ENCODE measurements at regions not wholly inside any gene's neighbourhood (a gene's known extent, or its start where the extent isn't known, plus 50 kb on each side); places are given as distances from the start of the nearest gene placed in this dataset.
"Not testable (repeated sequence)": the region's sequence is repeated elsewhere in the genome, so short reads cannot be mapped to it uniquely, and the experiment has no call there.

- Histone ChIP-seq H2AFZ (ENCODE audit: insufficient read depth, low read depth, low read length, poor library complexity, severe bottlenecking) (peak overlapping the region; percentile 25), H3K27me3 (ENCODE audit: control insufficient read depth in 2 of 2, insufficient read depth in 2 of 2, low read length in 2 of 2) (no peaks in the 10 kb centered on the region), H3K36me3 (replicated peaks in 1 of 2; ENCODE audit: control insufficient read depth in 1 of 2, insufficient read depth in 2 of 2, low read length in 2 of 2) (no peaks in the 10 kb centered on the region), H3K9me3 (replicated peaks in 1 of 2; ENCODE audit: control insufficient read depth in 1 of 2, insufficient read depth in 1 of 2, low read length in 2 of 2) (no peaks in the 10 kb centered on the region), H3K4me3 (replicated peaks in 1 of 3; ENCODE audit: low read depth in 2 of 3, low read length in 3 of 3) (no peak overlapping the region), H3K79me2 (ENCODE audit: insufficient read depth, low read length) (no peaks in the 10 kb centered on the region), H3K9ac (ENCODE audit: insufficient read depth, low read length, poor library complexity, severe bottlenecking) (no peak overlapping the region), H3K4me2 (replicated peaks; ENCODE audit: extremely low read depth, low read length, poor library complexity, severe bottlenecking) (no peak overlapping the region), H3K4me1 (ENCODE audit: control insufficient read depth in 1 of 2, insufficient read depth in 2 of 2, low read length in 2 of 2) (peaks cover 11 to 17% of the 10 kb centered on the region in 2 donors), H3K27ac (ENCODE audit: low read depth in 1 of 2, low read length in 2 of 2) (no peak overlapping the region), H4K20me1 (ENCODE audit: insufficient read depth, low read length) (no peaks in the 10 kb centered on the region)
- no peaks in the 10 kb centered on the region for H3K9me3 Mint-ChIP-seq
- H3K4me1 Mint-ChIP-seq, result peaks cover 30% of the 10 kb centered on the region
- intact Hi-C loops (cut with micrococcal nuclease), result no loop called here
- no peaks in the 10 kb centered on the region for H3K36me3 Mint-ChIP-seq
- 100% methylated on average over 2 of the region's 6 CpGs for WGBS (ENCODE audit: insufficient coverage)
- DNase-seq, result no peak
- TF ChIP-seq, protein P1, sequence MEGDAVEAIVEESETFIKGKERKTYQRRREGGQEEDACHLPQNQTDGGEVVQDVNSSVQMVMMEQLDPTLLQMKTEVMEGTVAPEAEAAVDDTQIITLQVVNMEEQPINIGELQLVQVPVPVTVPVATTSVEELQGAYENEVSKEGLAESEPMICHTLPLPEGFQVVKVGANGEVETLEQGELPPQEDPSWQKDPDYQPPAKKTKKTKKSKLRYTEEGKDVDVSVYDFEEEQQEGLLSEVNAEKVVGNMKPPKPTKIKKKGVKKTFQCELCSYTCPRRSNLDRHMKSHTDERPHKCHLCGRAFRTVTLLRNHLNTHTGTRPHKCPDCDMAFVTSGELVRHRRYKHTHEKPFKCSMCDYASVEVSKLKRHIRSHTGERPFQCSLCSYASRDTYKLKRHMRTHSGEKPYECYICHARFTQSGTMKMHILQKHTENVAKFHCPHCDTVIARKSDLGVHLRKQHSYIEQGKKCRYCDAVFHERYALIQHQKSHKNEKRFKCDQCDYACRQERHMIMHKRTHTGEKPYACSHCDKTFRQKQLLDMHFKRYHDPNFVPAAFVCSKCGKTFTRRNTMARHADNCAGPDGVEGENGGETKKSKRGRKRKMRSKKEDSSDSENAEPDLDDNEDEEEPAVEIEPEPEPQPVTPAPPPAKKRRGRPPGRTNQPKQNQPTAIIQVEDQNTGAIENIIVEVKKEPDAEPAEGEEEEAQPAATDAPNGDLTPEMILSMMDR (IDR thresholded peaks at IDR 0.05), result no peak
- peak overlapping the region in 2 of 7 donors; percentile 16 to 74 for H3K27ac Mint-ChIP-seq
- peaks cover 2 to 3% (median 2%) of the 10 kb centered on the region in 3 donors for H3K27me3 Mint-ChIP-seq (ENCODE audit: low read depth in 3 of 3)
- peak overlapping the region in 1 of 2 donors; percentile 45 for H3K4me3 Mint-ChIP-seq
Measured at GRCh38 chr3:72162649-72163184, 377.8 kb upstream of the PROK2 start.

DNA sequence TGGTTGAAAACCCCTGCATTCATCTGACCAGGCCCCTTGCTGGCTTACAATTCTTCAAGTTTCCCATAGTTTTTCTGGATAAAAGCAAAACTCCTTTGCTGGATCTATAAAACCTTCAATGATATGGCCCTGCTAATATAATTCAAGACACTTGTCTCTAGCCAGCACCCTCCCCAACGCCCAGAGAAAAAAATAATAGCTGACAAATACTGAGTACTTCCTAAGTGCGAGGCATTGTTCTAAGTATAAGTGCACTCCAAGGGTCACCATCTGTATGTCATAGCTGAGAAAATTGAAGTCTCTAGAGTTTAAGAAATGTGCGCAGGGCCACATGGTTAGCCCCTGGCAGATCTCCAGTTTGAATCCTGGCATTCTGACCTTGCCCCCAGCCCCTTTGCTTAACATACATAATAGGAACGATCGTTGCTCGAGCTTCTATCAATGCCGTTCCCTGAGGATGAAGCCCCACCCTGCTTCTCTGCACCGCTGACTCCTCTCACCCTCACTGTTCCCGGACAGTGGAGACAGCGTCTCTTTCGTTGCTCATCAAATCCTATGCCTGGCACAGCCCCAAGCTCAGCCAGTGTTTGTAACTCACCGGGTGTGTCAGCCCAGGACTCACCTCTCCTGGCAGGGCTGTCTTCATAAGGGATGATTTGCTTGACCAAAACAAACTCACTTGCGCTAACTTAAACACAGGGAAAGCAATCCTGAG is 377.1 kb upstream of the PROK2 start:
- no peak for DNase-seq
- peaks cover 11 to 17% of the 10 kb centered on the region in 2 donors for H3K4me1 ChIP-seq (ENCODE audit: control insufficient read depth in 1 of 2, insufficient read depth in 2 of 2, low read length in 2 of 2)
- peaks cover 0 to 3% (median 2%) of the 10 kb centered on the region in 3 donors for H3K27me3 Mint-ChIP-seq (ENCODE audit: low read depth in 3 of 3)
- H3K36me3 ChIP-seq (replicated peaks in 1 of 2; ENCODE audit: control insufficient read depth in 1 of 2, insufficient read depth in 2 of 2, low read length in 2 of 2), result no peaks in the 10 kb centered on the region
- no peak overlapping the region for H3K9ac ChIP-seq (ENCODE audit: insufficient read depth, low read length, poor library complexity, severe bottlenecking)
- H3K27me3 ChIP-seq (ENCODE audit: control insufficient read depth in 2 of 2, insufficient read depth in 2 of 2, low read length in 2 of 2), result no peaks in the 10 kb centered on the region
- intact Hi-C loops (cut with micrococcal nuclease), result no loop called here
- H3K9me3 ChIP-seq (replicated peaks in 1 of 2; ENCODE audit: control insufficient read depth in 1 of 2, insufficient read depth in 1 of 2, low read length in 2 of 2), result no peaks in the 10 kb centered on the region
- no peak overlapping the region for H3K4me3 ChIP-seq (replicated peaks in 1 of 3; ENCODE audit: low read depth in 2 of 3, low read length in 3 of 3)
- peak overlapping the region in 1 of 2 donors; percentile 21 for H3K4me3 Mint-ChIP-seq
- no peaks in the 10 kb centered on the region for H3K9me3 Mint-ChIP-seq
- H3K27ac ChIP-seq (ENCODE audit: low read depth in 1 of 2, low read length in 2 of 2), result no peak overlapping the region
- peak overlapping the region; percentile 25 for H2AFZ ChIP-seq (ENCODE audit: insufficient read depth, low read depth, low read length, poor library complexity, severe bottlenecking)
- H3K79me2 ChIP-seq (ENCODE audit: insufficient read depth, low read length), result no peaks in the 10 kb centered on the region
- H3K27ac Mint-ChIP-seq, result peak overlapping the region in 1 of 7 donors; percentile 9
- TF ChIP-seq, protein P1 (IDR thresholded peaks at IDR 0.05), result no peak
- 95% methylated on average over 12 of the region's 13 CpGs for WGBS (ENCODE audit: insufficient coverage)
- no peak overlapping the region for H3K4me2 ChIP-seq (replicated peaks; ENCODE audit: extremely low read depth, low read length, poor library complexity, severe bottlenecking)
- peaks cover 30% of the 10 kb centered on the region for H3K4me1 Mint-ChIP-seq
- H3K36me3 Mint-ChIP-seq, result no peaks in the 10 kb centered on the region
- no peaks in the 10 kb centered on the region for H4K20me1 ChIP-seq (ENCODE audit: insufficient read depth, low read length)

- H3K4me3 Mint-ChIP-seq; H3K27ac Mint-ChIP-seq; H3K9ac ChIP-seq (ENCODE audit: insufficient read depth, low read length, poor library complexity, severe bottlenecking); H3K27ac ChIP-seq (ENCODE audit: low read depth in 1 of 2, low read length in 2 of 2); H3K9me3 Mint-ChIP-seq; H3K4me2 ChIP-seq (replicated peaks; ENCODE audit: extremely low read depth, low read length, poor library complexity, severe bottlenecking); H3K36me3 ChIP-seq (replicated peaks in 1 of 2; ENCODE audit: control insufficient read depth in 1 of 2, insufficient read depth in 2 of 2, low read length in 2 of 2); H3K9me3 ChIP-seq (replicated peaks in 1 of 2; ENCODE audit: control insufficient read depth in 1 of 2, insufficient read depth in 1 of 2, low read length in 2 of 2); DNase-seq; H3K36me3 Mint-ChIP-seq; H3K79me2 ChIP-seq (ENCODE audit: insufficient read depth, low read length); H4K20me1 ChIP-seq (ENCODE audit: insufficient read depth, low read length); H3K4me3 ChIP-seq (replicated peaks in 1 of 3; ENCODE audit: low read depth in 2 of 3, low read length in 3 of 3); intact Hi-C loops (cut with micrococcal nuclease); H3K27me3 ChIP-seq (ENCODE audit: control insufficient read depth in 2 of 2, insufficient read depth in 2 of 2, low read length in 2 of 2); H2AFZ ChIP-seq (ENCODE audit: insufficient read depth, low read depth, low read length, poor library complexity, severe bottlenecking); H3K27me3 Mint-ChIP-seq (ENCODE audit: low read depth in 3 of 3): not testable (repeated sequence)
- H3K4me1 ChIP-seq (ENCODE audit: control insufficient read depth in 1 of 2, insufficient read depth in 2 of 2, low read length in 2 of 2), result peaks cover 11 to 17% of the 10 kb centered on the region in 2 donors
- 100% methylated on average over 2 of the region's 3 CpGs for WGBS (ENCODE audit: insufficient coverage)
- H3K4me1 Mint-ChIP-seq, result peaks cover 30% of the 10 kb centered on the region
Measured at GRCh38 chr3:72161285-72161684, 376.3 kb upstream of the PROK2 start.
